ENCODE measurements at regions not wholly inside any gene's neighbourhood (a gene's known extent, or its start where the extent isn't known, plus 50 kb on each side); places are given as distances from the start of the nearest gene placed in this dataset.

DNA sequence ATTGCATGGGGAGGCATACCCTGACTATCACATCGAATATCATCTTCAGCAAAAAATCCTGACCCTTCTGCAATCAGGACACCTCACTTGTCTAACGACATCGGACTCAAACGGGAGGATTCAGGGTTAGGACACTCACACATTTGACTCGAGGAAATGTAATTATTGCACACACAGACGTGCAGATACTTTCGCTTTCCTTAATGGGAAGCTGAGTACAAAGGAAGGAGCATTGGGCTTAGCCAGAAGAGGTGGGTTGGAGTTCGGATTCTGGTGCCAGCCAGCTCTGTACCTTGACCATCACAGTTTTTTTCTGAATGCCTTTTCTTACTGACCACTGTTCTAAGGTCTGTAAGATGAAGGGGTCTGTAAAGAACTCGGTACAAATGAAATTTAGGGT, 260.4 kb downstream of the GALC start:
- Mint-ChIP-seq H3K9me3 (peaks cover 25% of the 10 kb centered on the region), H3K4me1 (no peaks in the 10 kb centered on the region)

DNA sequence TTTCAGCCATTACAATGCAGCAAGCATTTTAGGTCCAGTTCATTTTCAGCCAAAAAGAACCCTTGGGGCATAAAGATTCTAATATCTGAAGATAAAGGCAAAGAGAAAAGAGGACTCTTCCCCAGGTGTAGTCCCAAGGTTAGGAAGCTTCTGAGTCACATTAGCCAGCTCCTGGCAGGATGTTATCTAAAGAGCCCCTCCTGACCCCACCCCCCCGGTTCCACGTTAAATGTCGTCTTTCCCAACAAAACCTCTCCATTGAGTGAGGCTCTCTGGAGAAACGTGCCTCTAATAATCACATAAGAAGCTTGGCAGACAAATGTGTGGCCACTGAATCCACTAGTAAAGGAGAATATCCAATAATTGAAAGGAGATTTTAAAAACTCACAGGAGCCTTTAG, 267.7 kb downstream of the GALC start:
- no peak overlapping the region for H3K27ac ChIP-seq (ENCODE audit: low read depth, low read length)
- WGBS, 2 experiments (ENCODE audit: insufficient coverage in 1 of 2, insufficient read length in 1 of 2), result 84 to 89% methylated on average over 4 of the region's 4 CpGs
- H3K4me3 ChIP-seq (ENCODE audit: low read length), result no peak overlapping the region
- no peaks in the 10 kb centered on the region for H3K4me1 ChIP-seq (ENCODE audit: control insufficient read depth, insufficient read depth, low read length)
- no peak overlapping the region for H3K9ac ChIP-seq (ENCODE audit: extremely low read depth, low read length, poor library complexity, severe bottlenecking)
- Mint-ChIP-seq H3K4me1 (no peaks in the 10 kb centered on the region), H3K9me3 (no peaks in the 10 kb centered on the region), H3K36me3 (ENCODE audit: low read depth) (no peaks in the 10 kb centered on the region), H3K4me3 (no peak overlapping the region), H3K27me3 (ENCODE audit: insufficient read depth) (no peaks in the 10 kb centered on the region), H3K27ac (no peak overlapping the region)
- DNase-seq, result no peak
- TF ChIP-seq, protein P1, sequence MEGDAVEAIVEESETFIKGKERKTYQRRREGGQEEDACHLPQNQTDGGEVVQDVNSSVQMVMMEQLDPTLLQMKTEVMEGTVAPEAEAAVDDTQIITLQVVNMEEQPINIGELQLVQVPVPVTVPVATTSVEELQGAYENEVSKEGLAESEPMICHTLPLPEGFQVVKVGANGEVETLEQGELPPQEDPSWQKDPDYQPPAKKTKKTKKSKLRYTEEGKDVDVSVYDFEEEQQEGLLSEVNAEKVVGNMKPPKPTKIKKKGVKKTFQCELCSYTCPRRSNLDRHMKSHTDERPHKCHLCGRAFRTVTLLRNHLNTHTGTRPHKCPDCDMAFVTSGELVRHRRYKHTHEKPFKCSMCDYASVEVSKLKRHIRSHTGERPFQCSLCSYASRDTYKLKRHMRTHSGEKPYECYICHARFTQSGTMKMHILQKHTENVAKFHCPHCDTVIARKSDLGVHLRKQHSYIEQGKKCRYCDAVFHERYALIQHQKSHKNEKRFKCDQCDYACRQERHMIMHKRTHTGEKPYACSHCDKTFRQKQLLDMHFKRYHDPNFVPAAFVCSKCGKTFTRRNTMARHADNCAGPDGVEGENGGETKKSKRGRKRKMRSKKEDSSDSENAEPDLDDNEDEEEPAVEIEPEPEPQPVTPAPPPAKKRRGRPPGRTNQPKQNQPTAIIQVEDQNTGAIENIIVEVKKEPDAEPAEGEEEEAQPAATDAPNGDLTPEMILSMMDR (conservative IDR thresholded peaks at IDR 0.05), result no peak
- no peaks in the 10 kb centered on the region for H3K27me3 ChIP-seq (ENCODE audit: control insufficient read depth, insufficient read depth, low read length, poor library complexity, severe bottlenecking)
- H3K36me3 ChIP-seq (ENCODE audit: control insufficient read depth, insufficient read depth, low read length), result no peaks in the 10 kb centered on the region
- no peaks in the 10 kb centered on the region for H3K9me3 ChIP-seq (ENCODE audit: control insufficient read depth, low read length)

More for the DNA sequence above, 260.4 kb downstream of the GALC start:
- H3K27ac Mint-ChIP-seq, result no peak overlapping the region
- no peaks in the 10 kb centered on the region for H3K27me3 Mint-ChIP-seq (ENCODE audit: insufficient read depth)
- no peak overlapping the region for H3K4me3 ChIP-seq (ENCODE audit: low read length)
- no peaks in the 10 kb centered on the region for H3K9me3 ChIP-seq (ENCODE audit: control insufficient read depth, low read length)
- no peaks in the 10 kb centered on the region for H3K27me3 ChIP-seq (ENCODE audit: control insufficient read depth, insufficient read depth, low read length, poor library complexity, severe bottlenecking)
- DNase-seq, result no peak
- no peak overlapping the region for H3K27ac ChIP-seq (ENCODE audit: low read depth, low read length)
- H3K4me3 Mint-ChIP-seq, result no peak overlapping the region
- no peaks in the 10 kb centered on the region for H3K4me1 ChIP-seq (ENCODE audit: control insufficient read depth, insufficient read depth, low read length)
- TF ChIP-seq, protein P1 (conservative IDR thresholded peaks at IDR 0.05), result no peak
- H3K36me3 Mint-ChIP-seq (ENCODE audit: low read depth), result peaks cover 5% of the 10 kb centered on the region
- H3K36me3 ChIP-seq (ENCODE audit: control insufficient read depth, insufficient read depth, low read length), result no peaks in the 10 kb centered on the region
- no peak overlapping the region for H3K9ac ChIP-seq (ENCODE audit: extremely low read depth, low read length, poor library complexity, severe bottlenecking)
- 94 to 98% methylated on average over 7 to 9 of the region's 9 CpGs for WGBS, 2 experiments (ENCODE audit: insufficient coverage in 1 of 2, insufficient read length in 1 of 2)

DNA sequence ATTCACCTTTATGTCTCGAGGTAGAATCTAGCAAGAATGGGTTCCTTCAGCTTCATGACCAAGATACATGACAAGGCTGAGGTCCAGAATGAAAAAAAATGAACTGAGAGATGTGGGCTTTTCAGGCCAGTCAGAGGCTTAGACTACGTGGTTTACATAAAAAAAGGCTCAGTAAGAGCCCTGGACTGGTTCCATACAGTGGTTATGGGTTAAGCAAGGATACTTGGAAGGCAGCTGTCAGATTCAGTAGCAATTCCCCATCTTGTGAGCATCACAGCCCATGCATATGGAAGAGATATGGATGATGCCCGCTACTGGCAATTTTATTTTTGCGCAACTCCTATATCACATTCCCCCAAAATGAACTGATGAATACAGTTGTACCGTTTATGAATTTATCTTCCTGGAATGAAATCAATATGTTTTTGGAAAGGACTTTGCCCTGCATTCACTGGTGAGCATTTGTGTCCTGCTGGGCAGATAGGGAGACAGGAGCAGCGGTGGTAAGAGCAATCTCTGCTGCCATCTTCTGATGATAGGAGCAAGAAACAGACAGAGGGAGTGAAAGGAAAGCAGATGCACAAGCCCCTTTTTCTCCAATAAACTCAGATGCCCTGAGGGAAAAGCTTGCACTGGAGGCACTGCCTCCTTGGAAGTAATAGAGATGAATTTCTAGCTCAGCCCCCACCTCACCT, 280.4 kb downstream of the GALC start:
- TF ChIP-seq, protein P1 (conservative IDR thresholded peaks at IDR 0.05), result peak; percentile 69
- Histone ChIP-seq H3K36me3 (ENCODE audit: control insufficient read depth, insufficient read depth, low read length) (no peaks in the 10 kb centered on the region), H3K4me1 (ENCODE audit: control insufficient read depth, insufficient read depth, low read length) (no peaks in the 10 kb centered on the region), H3K9me3 (ENCODE audit: control insufficient read depth, low read length) (no peaks in the 10 kb centered on the region), H3K27ac (ENCODE audit: low read depth, low read length) (no peak overlapping the region), H3K27me3 (ENCODE audit: control insufficient read depth, insufficient read depth, low read length, poor library complexity, severe bottlenecking) (no peaks in the 10 kb centered on the region), H3K9ac (ENCODE audit: extremely low read depth, low read length, poor library complexity, severe bottlenecking) (no peak overlapping the region), H3K4me3 (ENCODE audit: low read length) (no peak overlapping the region)
- DNase-seq, result peak; percentile 61
- Mint-ChIP-seq H3K4me3 (no peak overlapping the region), H3K36me3 (ENCODE audit: low read depth) (no peaks in the 10 kb centered on the region), H3K27me3 (ENCODE audit: insufficient read depth) (peaks cover 10% of the 10 kb centered on the region), H3K4me1 (peaks cover 3% of the 10 kb centered on the region), H3K9me3 (no peaks in the 10 kb centered on the region), H3K27ac (no peak overlapping the region)
- 73 to 83% methylated on average over 1 to 6 of the region's 6 CpGs for WGBS, 2 experiments (ENCODE audit: insufficient coverage in 1 of 2, insufficient read length in 1 of 2)

All from endodermal cell (in vitro differentiated cells).